GM19328 (cell line): ENCODE measurements at regions not wholly inside any gene's neighbourhood (a gene's known extent, or its start where the extent isn't known, plus 50 kb on each side); places are given as distances from the start of the nearest gene placed in this dataset.
"Not testable (repeated sequence)": the region's sequence is repeated elsewhere in the genome, so short reads cannot be mapped to it uniquely, and the experiment has no call there.

Experiments
- ATAC-seq: cut with Tn5 transposase; IDR thresholded peaks from one replicate; pipeline ENCODE4 v1.9.1; 2021; ENCODE audit warnings: mild to moderate bottlenecking, moderate library complexity; ENCODE audit not compliant: unreplicated experiment

DNA sequence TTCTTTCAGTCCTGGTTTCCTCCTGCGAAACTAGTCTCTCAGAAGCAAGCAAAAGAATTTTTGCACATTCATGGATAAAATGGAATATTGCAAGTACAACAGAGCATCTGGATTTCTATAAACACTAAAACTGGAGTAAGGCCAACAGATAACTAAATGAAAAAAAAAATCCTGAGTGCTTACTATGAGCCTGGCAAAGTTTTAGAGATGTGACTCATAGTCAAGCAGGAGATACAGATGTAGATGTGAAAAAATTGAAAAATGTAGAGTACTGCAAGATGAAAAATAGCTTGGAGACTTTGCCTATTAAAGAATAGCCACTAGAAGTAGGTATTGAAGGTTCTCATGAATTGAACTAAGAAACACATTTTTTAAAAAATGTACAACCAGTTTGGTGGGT, 397.4 kb downstream of the OTOL1 start:
- no peak for ATAC-seq

DNA sequence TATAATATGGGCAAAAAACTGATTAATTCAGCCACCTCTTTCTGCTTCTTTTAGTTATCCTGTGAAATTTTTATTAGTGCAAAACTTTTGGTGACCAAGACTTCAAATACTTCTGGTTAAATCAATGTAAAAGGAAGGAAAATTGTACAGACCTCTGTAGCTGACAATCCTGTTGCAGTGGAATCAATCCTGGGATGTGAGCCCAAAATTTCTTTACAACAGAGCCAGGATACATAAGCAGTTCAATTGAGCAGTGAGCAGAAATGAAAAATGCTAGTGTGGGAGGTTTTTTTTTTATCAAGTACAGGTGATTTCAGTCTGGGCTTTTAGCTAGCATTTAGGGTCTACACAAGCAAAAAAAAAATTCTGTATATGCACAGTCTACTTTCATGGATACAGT, 398.0 kb downstream of the OTOL1 start:
- no peak for ATAC-seq

DNA sequence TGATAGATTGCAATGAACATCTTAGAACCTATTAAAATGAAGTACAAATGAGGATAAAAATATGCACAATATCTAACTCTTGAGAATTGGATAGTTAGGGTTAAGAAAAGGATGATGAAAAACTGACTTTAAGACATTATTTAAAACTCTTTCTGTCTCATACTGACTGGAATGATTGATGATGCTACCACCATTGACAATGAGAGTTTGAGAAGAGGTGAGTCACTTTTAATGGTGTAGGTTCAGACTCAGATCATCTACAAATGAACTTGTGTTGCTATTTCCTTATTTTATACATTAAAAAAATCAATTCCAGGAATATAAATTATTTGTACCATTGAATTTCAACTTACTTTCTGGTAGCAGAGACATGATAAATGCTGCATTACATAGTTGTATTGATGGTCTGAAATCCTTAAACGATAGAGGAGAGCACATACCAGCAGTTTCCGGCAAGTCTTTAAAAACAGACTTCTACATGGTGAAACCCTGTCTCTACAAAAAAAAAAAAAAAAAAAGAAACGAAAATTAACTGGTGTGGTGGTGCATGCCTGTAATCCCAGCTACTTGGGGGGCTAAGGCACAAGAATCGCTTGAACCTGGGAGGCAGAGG, 409.0 kb downstream of the OTOL1 start:
- no peak for ATAC-seq

DNA sequence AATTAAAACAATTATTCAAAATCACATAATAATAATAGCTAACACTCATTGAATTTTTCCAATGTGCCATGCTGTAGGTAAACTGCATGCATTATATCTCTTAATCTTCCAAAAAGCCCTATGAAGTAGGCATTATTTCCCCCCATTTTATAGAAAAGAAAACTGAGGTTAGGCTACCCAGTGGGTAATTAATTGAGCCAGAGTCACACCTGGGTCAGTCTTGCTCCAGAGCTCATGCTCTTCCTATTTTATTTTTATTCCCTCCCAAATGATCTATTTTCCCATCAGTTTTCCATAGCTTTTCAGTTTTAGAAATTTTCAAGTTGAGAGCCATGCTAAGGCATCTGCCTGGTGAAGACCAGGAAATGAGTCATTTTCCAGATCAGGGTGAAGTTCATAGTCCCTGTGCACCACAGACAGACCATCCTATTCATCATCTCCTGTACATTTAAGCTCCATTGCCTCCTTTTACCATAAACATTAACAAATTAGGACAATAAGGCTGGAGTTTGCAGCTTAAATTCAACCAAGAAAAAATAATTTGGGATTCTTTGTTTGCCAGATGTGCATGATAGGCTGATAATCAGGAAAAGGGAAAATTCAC, 417.3 kb downstream of the OTOL1 start:
- ATAC-seq, result no peak

DNA sequence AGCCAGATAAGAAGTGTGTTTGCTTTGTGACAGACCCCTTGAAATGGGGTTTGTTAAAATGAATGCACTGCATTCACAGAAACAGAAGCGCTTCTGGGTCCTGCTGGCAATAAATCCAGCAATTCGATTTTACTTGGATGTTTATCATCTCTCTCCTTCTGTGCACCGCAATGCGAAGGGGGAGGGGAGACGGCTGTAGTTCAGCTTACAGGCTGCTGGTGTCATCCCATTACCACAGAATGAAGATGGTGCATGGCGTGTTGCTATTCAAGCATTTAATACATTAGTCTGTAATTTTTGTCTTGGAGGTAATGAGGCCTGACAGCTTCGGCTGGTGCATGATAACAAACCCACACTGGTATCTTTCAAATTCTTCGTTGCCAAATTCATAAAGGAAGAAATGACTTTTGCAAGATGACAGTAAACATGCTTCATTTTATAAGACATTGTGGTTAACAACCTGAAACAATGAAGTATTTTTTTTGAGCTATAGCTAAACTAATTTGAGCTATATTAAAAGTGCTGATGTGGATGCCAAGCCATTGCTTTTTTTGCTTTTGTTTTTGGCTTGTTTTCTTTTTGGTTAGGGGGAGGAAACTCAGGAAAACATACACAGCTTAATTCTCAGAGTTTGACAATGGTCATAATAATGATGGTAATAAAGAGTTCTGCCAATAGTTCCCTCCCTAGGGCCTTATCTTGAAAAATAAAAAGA, 418.3 kb downstream of the OTOL1 start:
- no peak for ATAC-seq

DNA sequence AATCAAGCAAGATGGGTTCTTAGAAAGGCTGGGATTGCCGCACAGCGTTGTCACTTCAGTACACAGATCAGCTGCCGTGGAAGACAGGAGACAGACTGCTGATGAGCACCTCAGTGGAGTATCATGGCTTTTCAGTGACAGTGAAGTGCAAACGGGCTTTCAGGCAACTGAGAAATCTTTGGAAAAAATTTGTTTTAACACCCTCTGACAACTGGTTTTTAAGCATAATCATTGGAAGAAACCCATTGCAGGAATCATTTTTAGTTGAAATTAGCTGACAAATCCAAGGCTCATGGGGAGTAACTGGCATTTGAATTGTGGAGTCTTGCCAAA, 418.8 kb downstream of the OTOL1 start:
- no peak for ATAC-seq

DNA sequence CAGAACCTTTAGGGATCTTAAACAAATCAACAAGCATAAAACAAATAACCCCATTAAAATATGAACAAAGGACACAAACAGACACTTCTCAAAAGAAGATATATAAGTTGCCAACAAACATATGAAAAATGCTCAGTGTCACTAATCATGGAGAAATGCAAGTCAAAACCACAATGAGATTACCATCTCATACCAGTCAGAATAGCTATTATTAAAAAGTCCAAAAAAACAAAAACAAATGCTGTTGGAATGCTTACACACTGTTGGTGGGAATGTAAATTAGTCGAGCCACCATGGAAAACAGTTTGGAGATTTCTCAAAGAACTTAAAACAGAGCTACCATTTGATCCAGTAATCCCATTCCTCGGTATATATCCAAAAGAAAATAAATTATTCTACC, 423.6 kb downstream of the OTOL1 start:
- ATAC-seq, result no peak

DNA sequence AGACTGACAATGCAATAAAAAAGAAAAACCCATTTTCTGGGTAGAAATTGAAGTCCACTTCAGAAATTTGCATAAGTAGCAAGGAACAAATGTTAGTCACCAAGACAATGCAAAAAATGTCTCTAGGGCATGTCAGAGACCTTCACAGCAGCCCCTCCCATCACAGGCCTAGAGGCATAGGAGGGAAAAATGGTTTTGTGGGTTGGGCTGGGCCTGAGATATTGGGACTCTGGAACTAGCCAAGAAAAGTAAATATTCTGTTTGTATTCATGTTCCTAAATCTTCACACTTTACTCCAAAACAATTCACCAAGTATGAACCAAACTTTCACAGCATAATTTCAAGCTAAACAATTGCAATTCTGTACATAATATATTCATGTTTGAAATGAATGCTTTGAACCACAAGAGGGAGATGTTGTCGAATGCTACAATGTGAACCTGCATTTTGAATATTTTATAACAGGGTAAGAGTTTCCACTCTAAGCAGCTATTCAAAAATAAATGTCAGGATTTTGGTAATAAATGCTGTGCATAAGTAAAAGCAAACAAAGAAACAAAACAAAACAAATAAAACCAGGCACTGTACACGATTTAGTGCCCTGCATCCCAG, 429.2 kb downstream of the OTOL1 start:
- no peak for ATAC-seq

DNA sequence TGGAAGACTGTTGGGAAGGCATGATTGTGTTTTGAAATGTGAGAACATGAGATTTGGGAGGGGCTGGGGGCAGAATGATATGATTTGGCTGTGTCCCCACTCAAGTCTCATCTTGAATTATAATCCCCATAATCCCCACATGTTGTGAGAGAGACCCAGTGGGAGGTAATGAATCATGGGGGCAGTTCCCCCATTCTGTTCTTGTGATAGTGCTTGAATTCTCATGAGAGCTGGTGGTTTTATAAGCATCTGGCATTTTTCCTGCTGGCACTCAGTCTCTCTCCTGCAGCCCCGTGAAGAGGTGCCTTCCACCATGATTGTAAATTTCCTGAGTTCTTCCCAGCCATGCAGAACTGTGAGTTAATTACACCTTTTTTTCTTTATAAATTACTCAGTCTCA, 430.5 kb downstream of the OTOL1 start:
- no peak for ATAC-seq

DNA sequence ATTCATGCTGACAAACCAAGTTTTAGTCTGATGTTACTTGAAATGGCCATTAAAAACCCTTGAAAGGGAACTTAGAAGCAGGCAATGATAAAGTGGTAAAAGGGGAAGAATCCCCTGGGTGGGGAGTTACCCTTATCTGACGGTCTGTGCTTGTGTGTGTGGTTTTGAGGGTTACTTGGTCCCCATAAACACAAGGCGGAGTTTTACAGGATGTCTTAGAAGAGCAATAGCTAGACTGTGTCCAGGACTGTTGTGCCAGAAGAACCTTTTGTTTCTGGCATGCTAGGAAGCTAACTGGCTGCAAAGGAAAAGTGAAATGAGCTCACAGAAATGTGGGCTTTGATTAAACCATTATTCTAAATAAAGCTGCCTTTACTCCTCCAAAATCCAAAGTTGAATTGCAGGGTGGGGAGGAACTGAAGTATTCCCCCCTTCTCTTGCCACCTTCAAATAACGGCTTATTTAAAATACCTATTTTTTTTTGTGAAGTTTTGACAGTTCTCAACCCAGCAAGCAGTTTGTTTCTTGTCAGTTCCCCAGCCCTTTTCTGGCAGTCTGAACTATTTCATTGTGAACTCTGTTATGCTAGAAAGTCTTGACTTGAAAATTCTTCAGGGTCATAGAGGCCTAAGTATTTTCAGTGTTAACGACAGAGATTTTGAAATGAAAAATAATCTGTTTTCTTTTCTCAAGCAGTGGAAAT, 443.5 kb downstream of the OTOL1 start:
- no peak for ATAC-seq

DNA sequence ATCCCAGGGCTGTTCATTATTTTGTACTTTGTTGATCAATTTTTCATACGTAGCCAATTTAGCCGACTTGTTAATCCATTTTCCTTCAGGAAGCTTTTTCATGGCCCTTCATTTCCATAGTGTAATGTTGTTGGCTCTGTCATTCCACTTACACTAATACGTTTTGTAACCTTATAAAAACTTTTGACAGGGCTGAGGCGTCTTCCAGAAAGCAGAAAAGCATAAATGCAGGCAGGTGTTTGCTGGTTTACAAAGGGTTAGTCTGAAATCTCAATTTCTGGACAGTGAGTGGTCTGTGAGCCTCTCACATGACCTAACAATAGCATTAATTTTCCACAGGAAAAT, 444.0 kb downstream of the OTOL1 start:
- ATAC-seq, result no peak

DNA sequence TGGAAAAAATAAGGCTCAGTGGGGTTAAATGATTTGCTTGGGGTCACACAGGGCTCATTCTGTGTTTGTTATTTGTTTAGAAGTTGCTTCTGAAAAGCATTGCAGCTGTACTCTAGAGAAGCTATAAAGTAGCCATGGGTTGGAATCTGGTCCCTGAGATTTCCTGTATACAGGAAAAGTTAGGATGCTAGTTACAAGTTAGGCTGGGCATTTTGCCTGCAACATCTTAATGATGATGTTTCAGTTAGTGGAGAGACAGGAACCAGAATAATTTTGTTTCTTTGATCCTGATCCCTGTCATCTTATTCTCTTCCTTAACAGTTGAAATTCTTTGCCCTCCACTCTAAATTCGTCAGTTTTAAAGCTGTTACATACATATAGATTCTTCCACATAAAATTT, 445.3 kb downstream of the OTOL1 start:
- ATAC-seq, result no peak

DNA sequence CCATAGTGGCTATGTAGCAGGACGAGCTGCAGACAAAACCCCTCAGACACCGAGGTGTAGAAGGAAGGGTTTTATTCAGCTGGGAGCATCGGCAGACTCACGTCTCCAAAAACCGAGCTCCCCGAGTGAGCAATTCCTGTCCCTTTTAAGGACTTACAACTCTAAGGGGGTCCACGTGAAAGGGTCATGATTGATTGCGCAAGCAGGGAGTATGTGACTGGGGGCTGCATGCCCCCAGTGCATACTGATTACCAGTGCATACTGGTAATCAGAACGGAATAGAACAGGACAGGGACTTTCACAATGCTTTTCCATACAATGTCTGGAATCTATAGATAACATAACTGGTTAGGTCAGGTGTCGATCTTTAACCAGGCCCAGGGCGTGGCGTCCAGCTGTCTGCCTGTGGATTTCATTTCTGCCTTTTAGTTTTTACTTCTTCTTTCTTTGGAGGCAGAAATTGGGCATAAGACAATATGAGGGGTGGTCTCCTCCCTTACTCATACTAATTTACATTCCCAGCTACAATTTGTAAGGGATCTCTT, 447.3 kb downstream of the OTOL1 start:
- not testable (repeated sequence) for ATAC-seq

DNA sequence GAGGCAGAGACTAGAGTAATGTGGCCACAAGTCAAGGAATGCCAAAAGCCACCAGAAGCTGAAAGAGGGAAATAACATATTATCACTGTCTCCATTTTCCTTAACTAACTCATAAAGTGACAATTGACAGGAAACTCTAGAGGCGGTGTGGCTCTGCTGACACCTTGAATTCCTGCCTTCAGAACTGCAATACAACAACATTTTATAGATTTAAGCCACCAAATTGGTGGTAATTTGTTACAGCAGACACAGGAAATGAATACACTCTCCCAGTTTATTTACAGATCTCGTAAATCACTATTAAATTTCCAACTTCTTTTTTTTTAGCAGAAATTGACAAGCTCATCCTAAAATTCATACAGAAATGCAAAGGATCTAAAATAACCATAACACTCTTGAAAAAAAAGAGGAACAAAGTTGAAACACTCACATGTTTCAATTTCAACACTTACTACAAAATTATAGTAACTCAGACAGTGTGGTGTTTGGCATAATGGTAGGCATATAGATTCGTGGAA, 449.9 kb downstream of the OTOL1 start:
- ATAC-seq, result no peak

DNA sequence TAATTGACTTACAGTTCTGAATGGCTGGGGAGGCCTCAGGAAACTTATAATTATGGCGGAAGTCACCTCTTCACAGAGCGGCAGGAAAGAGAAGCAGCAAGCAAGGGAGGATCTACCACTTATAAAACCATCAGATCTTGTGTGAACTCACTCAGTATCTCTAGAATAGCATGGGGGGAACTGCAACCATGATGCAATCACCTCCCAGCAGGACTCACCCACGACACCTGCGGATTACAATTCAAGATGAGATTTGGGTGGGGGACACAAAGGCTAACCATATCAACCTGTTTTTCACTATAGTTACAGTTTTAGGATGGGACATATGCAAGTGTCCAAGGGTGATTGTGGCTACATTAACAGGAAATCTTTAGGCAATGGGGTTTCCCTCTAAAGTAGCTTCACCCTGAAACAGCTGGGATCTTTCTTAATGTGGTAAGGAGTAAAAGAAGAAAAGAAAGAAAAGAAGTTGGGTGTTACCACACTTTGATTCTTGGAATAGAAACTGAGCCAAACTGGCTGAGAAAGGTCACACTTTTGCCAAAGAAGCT, 453.8 kb downstream of the OTOL1 start:
- ATAC-seq, result no peak

DNA sequence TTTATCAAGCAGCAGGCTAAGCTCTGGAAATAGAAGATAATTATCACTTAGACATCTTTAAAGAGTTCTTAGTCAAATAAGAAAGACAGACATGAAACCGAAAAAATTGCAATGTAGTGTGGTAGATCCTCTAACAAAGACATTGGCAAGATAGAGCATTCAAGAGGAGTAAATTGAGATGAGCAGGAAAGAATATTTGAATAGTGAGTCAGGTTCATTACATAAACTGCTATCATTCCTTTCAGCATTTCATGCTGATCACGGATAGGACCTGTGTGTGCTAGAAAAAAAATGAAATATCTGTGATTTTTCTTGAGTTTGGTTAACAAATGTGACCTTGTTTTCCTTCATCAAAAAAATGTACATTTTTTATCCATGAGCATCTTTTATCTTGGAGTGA, 460.9 kb downstream of the OTOL1 start:
- no peak for ATAC-seq

DNA sequence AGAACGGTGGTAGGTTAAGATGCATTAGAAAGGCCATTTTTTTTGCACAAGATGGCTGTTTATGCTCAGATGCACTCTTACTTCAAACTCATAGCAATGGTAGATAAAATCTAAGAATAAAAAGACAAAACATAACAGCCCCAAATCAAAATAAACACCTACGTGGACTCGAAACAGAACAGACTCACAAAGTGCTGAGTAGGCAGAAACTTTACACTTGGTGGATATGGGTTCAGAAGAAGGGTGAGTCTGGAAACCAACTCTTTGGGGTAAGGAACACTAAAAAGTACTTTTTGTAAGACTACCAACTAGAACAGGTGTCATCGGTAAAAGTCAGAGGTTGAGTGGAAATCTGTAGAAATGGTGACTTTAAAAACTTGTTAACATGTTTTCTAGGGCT, 468.2 kb downstream of the OTOL1 start:
- ATAC-seq, result no peak

DNA sequence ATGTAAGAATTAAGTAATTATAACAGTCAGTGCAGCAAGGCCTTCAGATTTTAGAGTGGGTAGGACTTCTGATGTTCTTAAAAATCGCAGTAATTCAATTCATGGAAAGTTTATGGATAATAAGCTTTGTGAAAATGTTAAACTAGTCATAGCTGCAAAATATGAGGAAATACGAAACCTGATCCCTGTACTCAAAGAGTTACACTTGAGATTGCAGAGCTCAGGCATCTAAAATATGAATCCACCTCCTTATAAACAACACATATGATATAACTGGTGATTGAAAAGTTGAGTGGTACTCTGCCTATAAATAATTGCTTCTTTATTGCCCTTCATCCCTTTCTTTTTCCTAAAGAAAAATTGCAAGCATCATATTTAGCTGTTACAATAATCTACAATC, 473.3 kb downstream of the OTOL1 start:
- no peak for ATAC-seq

DNA sequence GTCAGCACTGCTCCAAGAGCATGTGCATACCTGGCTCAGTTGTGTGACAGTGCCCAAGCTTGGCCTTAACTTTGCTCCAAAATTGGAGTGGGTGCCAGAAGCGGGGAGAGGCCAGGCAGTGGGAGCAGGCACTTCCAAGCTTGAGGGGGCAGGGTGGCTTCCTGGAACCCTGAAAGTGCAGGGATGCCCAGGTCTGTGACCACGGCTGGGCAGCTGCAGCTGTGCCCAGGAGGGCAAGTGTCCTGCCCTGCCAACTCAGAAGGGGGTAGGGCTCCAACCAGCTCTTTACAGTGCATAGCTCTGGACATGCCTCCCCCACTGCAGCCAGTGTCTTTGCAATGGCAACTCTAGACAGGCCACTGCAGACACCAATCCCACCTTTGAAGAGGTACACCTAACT, 478.6 kb downstream of the OTOL1 start:
- ATAC-seq, result no peak

DNA sequence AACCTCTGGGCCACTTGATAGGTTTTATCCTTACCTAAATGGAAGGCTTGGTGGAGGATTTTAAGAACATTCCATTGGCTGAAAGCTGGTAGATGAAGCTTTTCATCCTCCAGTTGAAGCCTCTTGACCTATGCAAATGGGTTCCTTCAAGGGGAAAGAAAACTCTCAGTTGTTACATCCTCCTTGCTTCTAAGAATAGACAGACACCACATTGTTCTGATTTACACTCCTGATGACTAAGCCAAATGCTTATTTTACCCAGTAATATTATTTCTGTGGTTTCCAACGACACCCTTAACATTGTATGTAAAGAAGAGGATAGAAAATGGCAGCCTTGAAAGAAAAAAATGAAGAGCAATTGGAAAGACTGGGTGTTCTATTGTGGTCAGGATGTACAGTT, 480.5 kb downstream of the OTOL1 start:
- ATAC-seq, result peak; percentile 63

DNA sequence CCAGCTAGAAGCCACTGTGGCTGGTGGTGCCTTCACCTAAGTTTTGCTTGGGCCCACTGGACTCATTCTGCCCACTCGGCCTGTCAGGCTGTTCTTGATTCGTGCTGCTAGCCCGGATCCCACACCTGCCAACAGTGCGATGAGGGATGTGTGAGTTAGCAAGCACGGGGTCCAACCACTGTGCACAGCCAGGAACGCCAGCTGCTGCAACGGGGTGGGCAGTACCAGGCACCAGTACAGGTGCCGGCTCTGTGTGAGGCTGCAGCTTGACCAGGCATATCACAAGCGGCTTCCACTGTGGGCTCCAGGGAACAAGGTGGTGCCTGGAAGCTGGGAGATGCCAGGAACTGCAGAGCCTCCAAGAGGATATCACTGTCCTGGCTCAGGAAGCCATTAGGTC, 481.2 kb downstream of the OTOL1 start:
- no peak for ATAC-seq
